AG04449 (cell line): ENCODE measurements at regions not wholly inside any gene's neighbourhood (a gene's known extent, or its start where the extent isn't known, plus 50 kb on each side); places are given as distances from the start of the nearest gene placed in this dataset.

ENCODE experiments used
- CTCF ChIA-PET: fragments of 350-600 bp; formaldehyde crosslinking; extraction: SDS; loops from one replicate; lab custom pipeline; 2021; ENCODE audit warnings: antibody characterized with exemption; lab: Yijun Ruan, JAX
- POLR2A ChIA-PET: fragments of 400-600, 350-600 bp; formaldehyde crosslinking; extraction: SDS; loops from one replicate; lab custom pipeline; 2020; ENCODE audit warnings: antibody characterized with exemption, inconsistent platforms; lab: Yijun Ruan, JAX
- DNase-seq: peaks from one replicate; pipeline ENCODE4 v3.0.0-alpha.2; 2010; ENCODE audit warnings: low read depth, low spot score
- H3K4me3 ChIP-seq: 2 replicates; pipeline ENCODE4 v1.5.1; 2011; ENCODE audit warnings: low read depth, mild to moderate bottlenecking, control low read depth, low read length
- TF ChIP-seq, protein P1 (sequence below): IDR thresholded peaks from one replicate; pipeline ENCODE4 v1.5.1; 2011; ENCODE audit warnings: mild to moderate bottlenecking, moderate library complexity, low read length, control low read depth, inconsistent platforms; ENCODE audit not compliant: insufficient read depth; ENCODE audit errors: missing control alignments

DNA sequence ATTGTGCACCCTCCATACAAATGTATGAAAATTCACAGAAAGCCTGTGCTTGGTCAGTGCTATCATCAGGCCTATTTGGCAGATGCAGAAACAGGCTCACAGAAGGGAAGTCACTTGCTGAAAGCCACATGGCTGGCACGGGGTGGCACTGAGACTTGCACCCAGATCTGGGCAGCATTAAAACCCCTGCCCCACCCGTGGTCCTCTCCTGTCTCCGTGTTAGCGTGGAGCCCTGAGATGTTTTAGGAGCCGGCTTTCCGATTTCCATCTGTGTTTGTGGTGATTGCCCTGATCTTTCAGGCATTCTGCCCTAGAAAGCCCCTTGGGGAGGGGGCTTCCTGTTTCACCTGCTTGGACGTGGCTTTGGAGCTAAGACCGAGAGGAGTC is 102.2 kb upstream of the IER5L start:
- DNase-seq = no peak
- TF ChIP-seq, protein P1, sequence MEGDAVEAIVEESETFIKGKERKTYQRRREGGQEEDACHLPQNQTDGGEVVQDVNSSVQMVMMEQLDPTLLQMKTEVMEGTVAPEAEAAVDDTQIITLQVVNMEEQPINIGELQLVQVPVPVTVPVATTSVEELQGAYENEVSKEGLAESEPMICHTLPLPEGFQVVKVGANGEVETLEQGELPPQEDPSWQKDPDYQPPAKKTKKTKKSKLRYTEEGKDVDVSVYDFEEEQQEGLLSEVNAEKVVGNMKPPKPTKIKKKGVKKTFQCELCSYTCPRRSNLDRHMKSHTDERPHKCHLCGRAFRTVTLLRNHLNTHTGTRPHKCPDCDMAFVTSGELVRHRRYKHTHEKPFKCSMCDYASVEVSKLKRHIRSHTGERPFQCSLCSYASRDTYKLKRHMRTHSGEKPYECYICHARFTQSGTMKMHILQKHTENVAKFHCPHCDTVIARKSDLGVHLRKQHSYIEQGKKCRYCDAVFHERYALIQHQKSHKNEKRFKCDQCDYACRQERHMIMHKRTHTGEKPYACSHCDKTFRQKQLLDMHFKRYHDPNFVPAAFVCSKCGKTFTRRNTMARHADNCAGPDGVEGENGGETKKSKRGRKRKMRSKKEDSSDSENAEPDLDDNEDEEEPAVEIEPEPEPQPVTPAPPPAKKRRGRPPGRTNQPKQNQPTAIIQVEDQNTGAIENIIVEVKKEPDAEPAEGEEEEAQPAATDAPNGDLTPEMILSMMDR = no peak
- POLR2A ChIA-PET = no interaction called here
- no peak overlapping the region for H3K4me3 ChIP-seq
- CTCF ChIA-PET = no interaction called here

DNA sequence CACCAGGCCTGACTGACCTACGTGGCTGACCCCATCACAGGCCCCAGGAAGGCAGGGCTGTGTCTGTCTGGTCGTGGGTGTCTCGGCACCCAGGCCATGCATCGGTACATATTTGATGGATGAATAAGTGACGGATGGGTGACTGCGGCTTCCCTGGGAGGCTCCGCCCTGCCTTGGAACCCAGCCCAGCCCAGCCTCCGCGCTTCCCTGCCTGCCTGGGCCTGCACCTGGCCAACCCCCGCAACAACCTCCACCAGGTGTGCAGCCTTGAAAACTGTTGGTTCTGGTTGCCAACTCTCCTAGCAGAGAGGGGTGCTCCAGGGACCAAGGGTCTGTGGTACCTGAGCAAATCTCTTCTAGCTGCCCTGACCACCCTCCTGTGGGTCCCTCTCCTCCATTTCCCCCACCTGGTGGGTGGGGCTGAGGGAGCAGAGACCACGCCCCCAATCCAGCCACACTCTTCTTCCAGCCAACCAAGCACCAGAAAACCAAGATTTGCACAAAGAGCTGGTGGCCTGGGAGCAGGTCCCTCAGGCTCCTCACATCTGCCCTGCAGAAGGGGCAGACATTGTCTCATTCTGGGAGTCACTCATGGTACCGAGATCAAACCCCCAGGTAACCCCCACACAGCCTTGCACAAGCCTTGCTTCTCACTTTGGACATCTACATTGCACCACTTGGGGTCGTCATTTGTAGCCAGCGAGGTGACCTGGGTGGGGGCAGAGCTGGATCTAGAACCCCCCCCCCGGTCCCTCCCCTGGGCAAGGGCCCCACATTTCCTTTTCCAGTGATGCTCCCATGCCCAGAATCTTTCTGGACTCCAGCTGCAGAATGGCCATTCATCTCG is 100.6 kb upstream of the IER5L start:
- ChIA-PET POLR2A (interaction anchor here (0.6 to 2.1 kb wide), 2 partner anchors 100 to 299 kb away, joined by 3 to 5 read pairs; partner anchors contain the start of gene IER5L), CTCF (no interaction called here)
- TF ChIP-seq, protein P1 = no peak
- H3K4me3 ChIP-seq = no peak overlapping the region
- no peak for DNase-seq

DNA sequence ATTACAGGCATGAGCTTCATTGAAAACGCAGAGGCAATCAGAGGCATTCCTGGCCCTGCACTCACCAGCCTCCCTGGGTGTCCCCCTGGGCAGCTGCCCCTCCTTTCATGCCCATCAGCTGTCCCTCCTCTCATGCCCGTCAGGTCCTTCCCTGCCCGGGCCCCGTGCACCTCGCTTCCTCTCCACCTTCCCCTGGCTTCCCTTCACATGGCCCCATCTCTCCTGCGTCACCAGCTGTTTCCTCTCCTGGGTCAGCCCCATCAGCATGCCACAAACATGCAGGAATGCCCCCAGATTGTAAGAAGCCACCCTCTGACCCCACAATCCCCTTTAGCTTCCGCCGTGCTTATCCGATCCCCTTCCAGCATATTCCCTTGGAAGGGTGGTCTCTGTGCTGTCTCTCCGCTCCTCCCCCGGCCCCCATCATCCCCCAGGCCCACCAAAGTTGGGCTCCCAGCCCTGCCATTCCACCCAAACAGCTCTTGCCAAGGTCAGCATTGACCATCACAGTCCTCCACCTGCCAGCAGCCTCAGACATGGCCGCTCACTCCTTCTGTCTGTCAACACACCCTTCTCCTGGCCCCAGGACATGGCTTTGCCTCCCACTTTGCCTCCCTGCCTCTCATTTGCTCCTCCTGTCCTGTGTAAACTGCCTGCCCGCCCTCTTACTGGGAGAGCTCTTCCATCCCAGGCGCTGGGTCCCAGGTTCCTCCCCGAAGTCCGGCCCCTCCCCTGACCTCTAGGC is 98.6 kb upstream of the IER5L start:
- ChIA-PET CTCF (interaction anchor here (0.6 to 1.4 kb wide), 5 partner anchors 8 to 335 kb away, joined by 3 to 4 read pairs (median 4); no protein-coding TSS in a partner anchor), POLR2A (interaction anchor here (2.1 kb wide), 1 partner anchor 98 kb away, joined by 5 read pairs; the partner anchor contains the start of gene IER5L)
- H3K4me3 ChIP-seq = no peak overlapping the region
- no peak for DNase-seq
- TF ChIP-seq, protein P1 = no peak

DNA sequence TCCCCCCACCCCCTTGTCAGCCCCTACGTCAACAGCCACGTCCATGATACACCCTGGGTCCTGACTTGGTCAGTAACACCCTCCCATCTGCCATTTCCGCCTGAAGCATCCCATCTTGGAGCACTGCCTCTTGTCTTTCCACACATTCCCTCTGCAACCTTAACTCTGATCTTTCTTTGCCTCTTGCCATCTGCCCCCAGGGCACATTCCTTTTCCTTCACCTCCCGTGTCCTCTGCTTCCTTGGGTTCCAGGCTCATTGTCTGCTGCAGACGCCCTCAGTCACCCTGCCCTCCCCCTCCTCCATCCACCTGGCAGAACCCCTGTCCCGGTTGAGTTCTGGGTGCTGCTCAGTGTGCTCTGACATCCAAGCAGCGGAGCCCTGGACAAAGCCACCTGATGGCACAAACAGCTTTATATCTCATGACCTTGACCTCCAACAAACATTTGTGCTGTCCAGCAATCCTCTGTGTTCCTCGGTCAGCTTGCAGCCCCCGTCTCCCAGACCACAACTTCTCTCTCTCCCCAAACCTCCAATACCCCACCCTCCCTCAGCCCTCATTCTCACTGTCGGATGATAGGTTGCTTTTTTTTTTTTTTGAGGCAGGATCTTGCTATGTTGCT is 97.7 kb upstream of the IER5L start:
- TF ChIP-seq, protein P1 = no peak
- DNase-seq = no peak
- ChIA-PET POLR2A (no interaction called here), CTCF (no interaction called here)
- no peak overlapping the region for H3K4me3 ChIP-seq

DNA sequence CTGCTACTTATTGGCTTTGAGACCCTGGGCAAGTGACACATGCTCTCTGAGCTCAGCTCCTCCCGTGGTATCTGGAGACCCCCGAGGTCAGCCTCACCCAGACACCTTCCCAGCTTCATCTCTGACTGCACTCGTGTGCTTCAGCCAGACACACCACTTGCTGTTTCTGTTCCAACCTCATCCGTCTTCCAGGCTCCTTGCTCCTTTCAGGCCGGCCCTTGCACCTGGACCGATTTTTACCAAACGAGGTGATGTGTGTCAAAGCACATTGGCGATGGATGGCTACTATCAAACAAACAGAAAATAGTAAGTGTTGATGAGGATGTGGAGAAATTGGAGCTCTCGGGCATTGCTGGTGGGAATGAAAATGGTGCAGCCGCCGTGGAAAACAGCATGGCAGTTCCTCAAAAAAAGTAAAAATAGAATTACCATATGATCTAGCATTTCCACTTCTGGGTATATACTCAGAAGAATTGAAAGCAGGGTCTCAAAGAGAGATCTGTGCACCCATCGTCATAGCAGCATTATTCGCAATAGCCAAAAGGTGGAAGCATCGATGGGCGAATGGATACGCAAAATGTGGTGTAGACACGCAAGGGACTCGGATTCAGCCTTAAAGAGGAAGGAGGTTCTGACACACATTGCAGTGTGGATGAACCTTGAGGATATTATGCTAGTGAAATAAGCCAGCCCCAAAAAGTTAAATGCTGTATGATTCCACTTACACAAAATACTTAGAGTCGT is 96.1 kb upstream of the IER5L start:
- CTCF ChIA-PET = no interaction called here

More for the DNA sequence above, 96.1 kb upstream of the IER5L start:
- no peak for DNase-seq
- H3K4me3 ChIP-seq = no peak overlapping the region
- TF ChIP-seq, protein P1 = no peak
- POLR2A ChIA-PET = no interaction called here
